ENCODE measurements at regions not wholly inside any gene's neighbourhood (a gene's known extent, or its start where the extent isn't known, plus 50 kb on each side); places are given as distances from the start of the nearest gene placed in this dataset.

GRCh38 chr7:66869660-66870450, 51.2 kb upstream of the TMEM248 start (continued):
- no peak for TF ChIP-seq TSHZ1 (CRISPR knock-in tag; IDR thresholded peaks at IDR 0.05)
- no peak for TF ChIP-seq ESRRB (CRISPR knock-in tag; IDR thresholded peaks at IDR 0.05; ENCODE audit: borderline replicate concordance)
- TF ChIP-seq ZMIZ1 (IDR thresholded peaks at IDR 0.05; ENCODE audit: low read depth in 2 of 2, low read length in 2 of 2) = no peak
- peak; percentile 59 for TF ChIP-seq JUND (IDR thresholded peaks at IDR 0.05; ENCODE audit: borderline replicate concordance, low read depth, low read length)
- peak; percentile 32; the same call in 2 of the 3 replicates for TF ChIP-seq JUND (tag; IDR thresholded peaks at IDR 0.05; ENCODE audit: borderline replicate concordance, low read depth, low read length)
- 0 out of 4 replicates have a peak, but pooled peaks of 1 of the 2 experiments have one; percentile 45 for TF ChIP-seq FOXA3 (CRISPR knock-in tag; conservative IDR thresholded peaks at IDR 0.05 in 1 of 2, IDR thresholded peaks at IDR 0.05 in 1 of 2)
- TF ChIP-seq HMBOX1 (IDR thresholded peaks at IDR 0.05) = no peak
- no peak for TF ChIP-seq E2F6 (IDR thresholded peaks at IDR 0.05; ENCODE audit: borderline replicate concordance in 1 of 2, extremely low read depth in 1 of 2, insufficient read depth in 1 of 2, insufficient read length in 1 of 2, low read depth in 1 of 2, low read length in 1 of 2, poor library complexity in 1 of 2, severe bottlenecking in 1 of 2)
- TF ChIP-seq CHD2 (IDR thresholded peaks at IDR 0.05; ENCODE audit: low read depth, low read length) = no peak
- TF ChIP-seq ZNF316 (IDR thresholded peaks at IDR 0.05) = 0 out of 2 replicates have a peak, but pooled peaks have one; percentile 12
- TF ChIP-seq ZC3H4 (CRISPR knock-in tag; IDR thresholded peaks at IDR 0.05; ENCODE audit: borderline replicate concordance) = no peak
- TF ChIP-seq GATAD2B (IDR thresholded peaks at IDR 0.05; ENCODE audit: borderline replicate concordance) = no peak
- TF ChIP-seq NFIX (CRISPR knock-in tag; IDR thresholded peaks at IDR 0.05; ENCODE audit: low read depth) = no peak
- TF ChIP-seq HCFC1 (IDR thresholded peaks at IDR 0.05; ENCODE audit: low read depth, low read length) = no peak
- no peak for TF ChIP-seq CAMTA2 (CRISPR knock-in tag; conservative IDR thresholded peaks at IDR 0.05)
- TF ChIP-seq SOX6 (IDR thresholded peaks at IDR 0.05) = peak; percentile 93
- no peak for TF ChIP-seq FOXP1 (CRISPR knock-in tag; IDR thresholded peaks at IDR 0.05)
- TF ChIP-seq HNRNPK (IDR thresholded peaks at IDR 0.05; ENCODE audit: low read depth, low read length, poor library complexity, severe bottlenecking) = no peak

Data from K562 (cell line).